ENCODE measurements at regions not wholly inside any gene's neighbourhood (a gene's known extent, or its start where the extent isn't known, plus 50 kb on each side); places are given as distances from the start of the nearest gene placed in this dataset.

DNA sequence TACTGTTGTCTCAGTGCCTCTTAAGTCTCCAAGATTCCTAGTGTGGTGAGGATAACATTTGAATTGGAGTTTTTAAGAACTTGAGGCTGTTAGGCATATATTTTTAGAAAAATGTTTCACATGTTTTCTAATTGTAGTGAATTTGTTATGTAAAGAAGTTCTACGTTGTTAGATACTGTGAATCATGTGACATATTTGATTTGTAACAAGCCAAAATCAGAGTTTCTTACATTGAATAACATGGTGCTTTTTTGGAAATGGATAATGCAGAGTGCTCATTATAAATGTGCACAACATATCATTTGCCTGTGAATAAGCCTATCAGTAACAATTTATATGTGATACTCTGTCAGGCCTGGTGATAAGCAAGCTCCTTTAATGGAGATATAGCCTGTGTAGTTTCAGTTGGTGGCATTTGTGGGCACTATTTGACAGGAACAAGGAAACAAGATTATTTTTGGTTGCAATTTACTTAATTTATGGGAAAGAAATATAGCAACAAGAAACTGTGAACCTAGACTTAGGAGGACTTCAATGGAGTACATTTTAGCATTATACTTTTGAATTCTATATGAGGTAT is 328.8 kb downstream of the ARPP21 start:
- Histone ChIP-seq H3K79me2 (ENCODE audit: control insufficient read depth, insufficient read depth, low read length) (no peaks in the 10 kb centered on the region), H3K27ac (ENCODE audit: insufficient read depth, low read length) (no peak overlapping the region), H3K9me3 (ENCODE audit: control insufficient read depth, insufficient read depth, low read depth, low read length) (no peaks in the 10 kb centered on the region), H4K20me1 (ENCODE audit: control insufficient read depth, extremely low read depth, insufficient read depth, low read length) (no peaks in the 10 kb centered on the region), H3K36me3 (ENCODE audit: control insufficient read depth, insufficient read depth, low read length) (no peaks in the 10 kb centered on the region), H3K4me2 (ENCODE audit: extremely low read depth, insufficient read depth, low read length) (no peak overlapping the region), H2AFZ (ENCODE audit: low read length) (no peak overlapping the region), H3K9ac (ENCODE audit: insufficient read depth, low read length) (no peak overlapping the region), H3K4me3 (replicated peaks in 1 of 4; ENCODE audit: control extremely low read depth in 1 of 4, insufficient read depth in 1 of 4, low read depth in 3 of 4, low read length in 4 of 4) (no peak overlapping the region), H3K4me1 (ENCODE audit: control insufficient read depth, extremely low read depth, insufficient read depth, low read length) (no peaks in the 10 kb centered on the region), H3K27me3 (ENCODE audit: control insufficient read depth, insufficient read depth, low read length) (no peaks in the 10 kb centered on the region)
- TF ChIP-seq, protein P1, sequence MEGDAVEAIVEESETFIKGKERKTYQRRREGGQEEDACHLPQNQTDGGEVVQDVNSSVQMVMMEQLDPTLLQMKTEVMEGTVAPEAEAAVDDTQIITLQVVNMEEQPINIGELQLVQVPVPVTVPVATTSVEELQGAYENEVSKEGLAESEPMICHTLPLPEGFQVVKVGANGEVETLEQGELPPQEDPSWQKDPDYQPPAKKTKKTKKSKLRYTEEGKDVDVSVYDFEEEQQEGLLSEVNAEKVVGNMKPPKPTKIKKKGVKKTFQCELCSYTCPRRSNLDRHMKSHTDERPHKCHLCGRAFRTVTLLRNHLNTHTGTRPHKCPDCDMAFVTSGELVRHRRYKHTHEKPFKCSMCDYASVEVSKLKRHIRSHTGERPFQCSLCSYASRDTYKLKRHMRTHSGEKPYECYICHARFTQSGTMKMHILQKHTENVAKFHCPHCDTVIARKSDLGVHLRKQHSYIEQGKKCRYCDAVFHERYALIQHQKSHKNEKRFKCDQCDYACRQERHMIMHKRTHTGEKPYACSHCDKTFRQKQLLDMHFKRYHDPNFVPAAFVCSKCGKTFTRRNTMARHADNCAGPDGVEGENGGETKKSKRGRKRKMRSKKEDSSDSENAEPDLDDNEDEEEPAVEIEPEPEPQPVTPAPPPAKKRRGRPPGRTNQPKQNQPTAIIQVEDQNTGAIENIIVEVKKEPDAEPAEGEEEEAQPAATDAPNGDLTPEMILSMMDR (conservative IDR thresholded peaks at IDR 0.05 in 1 of 2, IDR thresholded peaks at IDR 0.05 in 1 of 2; ENCODE audit: low read depth in 1 of 2, low read length in 2 of 2): no peak
- TF ChIP-seq EZH2 (IDR thresholded peaks at IDR 0.05; ENCODE audit: low read length, missing control alignments): no peak
- DNase-seq (ENCODE audit: low read depth in 2 of 2): no peak

DNA sequence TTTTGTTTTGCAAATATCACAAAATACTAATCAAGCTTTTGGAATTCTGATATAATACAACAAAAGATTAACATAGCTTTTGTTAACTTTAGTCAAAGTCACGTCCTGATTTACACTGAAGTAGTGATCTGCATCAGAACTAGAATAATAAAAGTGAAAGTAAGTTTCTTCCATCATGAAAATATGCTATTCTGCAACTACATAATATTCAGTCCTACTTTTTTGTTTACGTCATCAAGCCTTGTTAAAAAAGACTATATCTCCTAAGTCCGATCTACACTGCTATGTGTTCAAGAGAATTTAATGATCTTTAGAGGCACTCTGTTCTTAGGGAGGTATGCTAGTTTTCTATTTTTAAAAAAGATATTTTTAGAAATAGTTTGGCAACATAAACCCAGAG is 330.1 kb downstream of the ARPP21 start:
- TF ChIP-seq, protein P1 (conservative IDR thresholded peaks at IDR 0.05 in 1 of 2, IDR thresholded peaks at IDR 0.05 in 1 of 2; ENCODE audit: low read depth in 1 of 2, low read length in 2 of 2): no peak
- TF ChIP-seq EZH2 (IDR thresholded peaks at IDR 0.05; ENCODE audit: low read length, missing control alignments): no peak
- Histone ChIP-seq H3K79me2 (ENCODE audit: control insufficient read depth, insufficient read depth, low read length) (no peaks in the 10 kb centered on the region), H3K4me3 (replicated peaks in 1 of 4; ENCODE audit: control extremely low read depth in 1 of 4, insufficient read depth in 1 of 4, low read depth in 3 of 4, low read length in 4 of 4) (peak overlapping the region in 1 of 4 experiments; percentile 3), H3K36me3 (ENCODE audit: control insufficient read depth, insufficient read depth, low read length) (no peaks in the 10 kb centered on the region), H3K4me1 (ENCODE audit: control insufficient read depth, extremely low read depth, insufficient read depth, low read length) (no peaks in the 10 kb centered on the region), H3K9ac (ENCODE audit: insufficient read depth, low read length) (no peak overlapping the region), H4K20me1 (ENCODE audit: control insufficient read depth, extremely low read depth, insufficient read depth, low read length) (no peaks in the 10 kb centered on the region), H3K9me3 (ENCODE audit: control insufficient read depth, insufficient read depth, low read depth, low read length) (no peaks in the 10 kb centered on the region), H3K27me3 (ENCODE audit: control insufficient read depth, insufficient read depth, low read length) (no peaks in the 10 kb centered on the region), H3K4me2 (ENCODE audit: extremely low read depth, insufficient read depth, low read length) (peak overlapping the region; percentile 51), H2AFZ (ENCODE audit: low read length) (no peak overlapping the region), H3K27ac (ENCODE audit: insufficient read depth, low read length) (no peak overlapping the region)
- peak in 1 of 2 donors; percentile 32 for DNase-seq (ENCODE audit: low read depth in 2 of 2)

DNA sequence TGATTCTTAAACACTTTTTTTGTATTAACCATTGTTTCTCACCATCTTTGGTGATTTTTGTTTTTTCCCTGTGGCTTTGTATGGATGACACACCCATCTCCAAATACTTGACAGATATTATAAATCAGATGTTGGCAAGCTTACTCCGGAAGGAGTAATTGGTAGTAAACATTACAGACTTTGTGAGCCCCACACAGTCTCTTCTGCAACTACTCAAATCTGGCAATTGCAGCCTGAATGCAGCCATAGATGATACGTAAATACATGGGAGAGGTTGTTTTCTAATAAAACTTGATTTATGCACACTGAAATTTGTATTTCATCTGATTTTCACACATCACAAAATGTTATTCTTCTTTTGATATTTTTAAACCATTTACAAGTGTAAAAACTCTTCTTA is 331.5 kb downstream of the ARPP21 start:
- Histone ChIP-seq H3K4me1 (ENCODE audit: control insufficient read depth, extremely low read depth, insufficient read depth, low read length) (no peaks in the 10 kb centered on the region), H3K27ac (ENCODE audit: insufficient read depth, low read length) (no peak overlapping the region), H3K36me3 (ENCODE audit: control insufficient read depth, insufficient read depth, low read length) (no peaks in the 10 kb centered on the region), H3K27me3 (ENCODE audit: control insufficient read depth, insufficient read depth, low read length) (no peaks in the 10 kb centered on the region), H4K20me1 (ENCODE audit: control insufficient read depth, extremely low read depth, insufficient read depth, low read length) (no peaks in the 10 kb centered on the region), H3K4me2 (ENCODE audit: extremely low read depth, insufficient read depth, low read length) (no peak overlapping the region), H3K9ac (ENCODE audit: insufficient read depth, low read length) (no peak overlapping the region), H3K4me3 (replicated peaks in 1 of 4; ENCODE audit: control extremely low read depth in 1 of 4, insufficient read depth in 1 of 4, low read depth in 3 of 4, low read length in 4 of 4) (no peak overlapping the region), H3K79me2 (ENCODE audit: control insufficient read depth, insufficient read depth, low read length) (no peaks in the 10 kb centered on the region), H3K9me3 (ENCODE audit: control insufficient read depth, insufficient read depth, low read depth, low read length) (no peaks in the 10 kb centered on the region), H2AFZ (ENCODE audit: low read length) (no peak overlapping the region)
- no peak for DNase-seq (ENCODE audit: low read depth in 2 of 2)
- TF ChIP-seq, protein P1 (conservative IDR thresholded peaks at IDR 0.05 in 1 of 2, IDR thresholded peaks at IDR 0.05 in 1 of 2; ENCODE audit: low read depth in 1 of 2, low read length in 2 of 2): no peak
- no peak for TF ChIP-seq EZH2 (IDR thresholded peaks at IDR 0.05; ENCODE audit: low read length, missing control alignments)
